ENCODE measurements at regions not wholly inside any gene's neighbourhood (a gene's known extent, or its start where the extent isn't known, plus 50 kb on each side); places are given as distances from the start of the nearest gene placed in this dataset.

- Histone ChIP-seq H3K4me1 (ENCODE audit: control insufficient read depth in 5 of 5, insufficient read depth in 5 of 5, low read length in 5 of 5) (peaks cover 0 to 25% (median 6%) of the 10 kb centered on the region in 5 donors), H3K9ac (ENCODE audit: insufficient read depth in 1 of 2, low read length in 2 of 2) (no peak overlapping the region), H3K36me3 (ENCODE audit: control insufficient read depth in 4 of 4, insufficient read depth in 4 of 4, low read length in 4 of 4) (no peaks in the 10 kb centered on the region), H3K27ac (ENCODE audit: low read depth in 1 of 2, low read length in 1 of 2) (peak overlapping the region in 1 of 2 donors; percentile 77), H3K27me3 (ENCODE audit: control insufficient read depth in 3 of 3, insufficient read depth in 3 of 3, low read length in 2 of 3) (no peaks in the 10 kb centered on the region), H3K9me3 (ENCODE audit: control insufficient read depth in 4 of 4, insufficient read depth in 3 of 4, low read length in 3 of 4) (no peaks in the 10 kb centered on the region), H3K4me3 (no peak overlapping the region)
- WGBS, 2 donors: 14 to 36% methylated on average over 3 of the region's 3 CpGs
- no peak for DNase-seq
- TF ChIP-seq CTCF (IDR thresholded peaks at IDR 0.05; ENCODE audit: control extremely low read depth, extremely low read depth): no peak
- no peak for ATAC-seq (ENCODE audit: insufficient read depth, low FRiP score)
Observed at GRCh38 chr15:39427705-39428104, 153.2 kb upstream of the THBS1 start.

- ATAC-seq (ENCODE audit: insufficient read depth, low FRiP score): peak; percentile 32
- Histone ChIP-seq H3K4me1 (ENCODE audit: control insufficient read depth in 5 of 5, insufficient read depth in 5 of 5, low read length in 5 of 5) (peaks cover 6 to 43% (median 16%) of the 10 kb centered on the region in 5 donors), H3K9ac (ENCODE audit: insufficient read depth in 1 of 2, low read length in 2 of 2) (no peak overlapping the region), H3K27me3 (ENCODE audit: control insufficient read depth in 3 of 3, insufficient read depth in 3 of 3, low read length in 2 of 3) (no peaks in the 10 kb centered on the region), H3K36me3 (ENCODE audit: control insufficient read depth in 4 of 4, insufficient read depth in 4 of 4, low read length in 4 of 4) (no peaks in the 10 kb centered on the region), H3K4me3 (no peak overlapping the region), H3K27ac (ENCODE audit: low read depth in 1 of 2, low read length in 1 of 2) (peak overlapping the region in 1 of 2 donors; percentile 4), H3K9me3 (ENCODE audit: control insufficient read depth in 4 of 4, insufficient read depth in 3 of 4, low read length in 3 of 4) (peaks cover 0 to 3% (median 0%) of the 10 kb centered on the region in 4 donors)
- WGBS, 2 donors: 29 to 42% methylated on average over 3 of the region's 3 CpGs
- TF ChIP-seq CTCF (IDR thresholded peaks at IDR 0.05; ENCODE audit: control extremely low read depth, extremely low read depth): no peak
- peak; percentile 41 to 78 (median 59) for DNase-seq
Observed at GRCh38 chr15:39429898-39430357, 151.0 kb upstream of the THBS1 start.

GRCh38 chr15:39430389-39430788 is 150.5 kb upstream of the THBS1 start:
- no peak overlapping the region for H3K9ac ChIP-seq (ENCODE audit: insufficient read depth in 1 of 2, low read length in 2 of 2)
- H3K4me3 ChIP-seq: no peak overlapping the region
- TF ChIP-seq CTCF (IDR thresholded peaks at IDR 0.05; ENCODE audit: control extremely low read depth, extremely low read depth): no peak
- DNase-seq (peak in 1 of 3 donors; percentile 16), ATAC-seq (ENCODE audit: insufficient read depth, low FRiP score) (no peak)
- peak overlapping the region in 1 of 2 donors; percentile 4 for H3K27ac ChIP-seq (ENCODE audit: low read depth in 1 of 2, low read length in 1 of 2)
- peaks cover 0 to 3% (median 0%) of the 10 kb centered on the region in 4 donors for H3K9me3 ChIP-seq (ENCODE audit: control insufficient read depth in 4 of 4, insufficient read depth in 3 of 4, low read length in 3 of 4)
- no peaks in the 10 kb centered on the region for H3K27me3 ChIP-seq (ENCODE audit: control insufficient read depth in 3 of 3, insufficient read depth in 3 of 3, low read length in 2 of 3)
- 35 to 43% methylated on average over 3 of the region's 3 CpGs for WGBS, 2 donors
- peaks cover 6 to 47% (median 18%) of the 10 kb centered on the region in 5 donors for H3K4me1 ChIP-seq (ENCODE audit: control insufficient read depth in 5 of 5, insufficient read depth in 5 of 5, low read length in 5 of 5)
- H3K36me3 ChIP-seq (ENCODE audit: control insufficient read depth in 4 of 4, insufficient read depth in 4 of 4, low read length in 4 of 4): no peaks in the 10 kb centered on the region

- no peak for TF ChIP-seq CTCF (IDR thresholded peaks at IDR 0.05; ENCODE audit: control extremely low read depth, extremely low read depth)
- peaks cover 0 to 3% (median 0%) of the 10 kb centered on the region in 4 donors for H3K9me3 ChIP-seq (ENCODE audit: control insufficient read depth in 4 of 4, insufficient read depth in 3 of 4, low read length in 3 of 4)
Observed at GRCh38 chr15:39431376-39431775, 149.5 kb upstream of the THBS1 start.

More at GRCh38 chr15:39431376-39431775, 149.5 kb upstream of the THBS1 start:
- Histone ChIP-seq H3K36me3 (ENCODE audit: control insufficient read depth in 4 of 4, insufficient read depth in 4 of 4, low read length in 4 of 4) (no peaks in the 10 kb centered on the region), H3K4me3 (no peak overlapping the region), H3K27ac (ENCODE audit: low read depth in 1 of 2, low read length in 1 of 2) (no peak overlapping the region), H3K27me3 (ENCODE audit: control insufficient read depth in 3 of 3, insufficient read depth in 3 of 3, low read length in 2 of 3) (no peaks in the 10 kb centered on the region), H3K9ac (ENCODE audit: insufficient read depth in 1 of 2, low read length in 2 of 2) (no peak overlapping the region), H3K4me1 (ENCODE audit: control insufficient read depth in 5 of 5, insufficient read depth in 5 of 5, low read length in 5 of 5) (peaks cover 6 to 57% (median 18%) of the 10 kb centered on the region in 5 donors)
- 39 to 55% methylated on average over 1 of the region's 1 CpG for WGBS, 2 donors
- DNase-seq (no peak), ATAC-seq (ENCODE audit: insufficient read depth, low FRiP score) (no peak)
